ENCODE measurements at regions not wholly inside any gene's neighbourhood (a gene's known extent, or its start where the extent isn't known, plus 50 kb on each side); places are given as distances from the start of the nearest gene placed in this dataset.

- H3K4me1 ChIP-seq (ENCODE audit: low read length), result peaks cover 11% of the 10 kb centered on the region
- H3K9me3 ChIP-seq (replicated peaks; ENCODE audit: insufficient read depth, low read length), result no peaks in the 10 kb centered on the region
- H3K27ac ChIP-seq (ENCODE audit: low read length), result no peak overlapping the region
- TF ChIP-seq EZH2phosphoT487 (IDR thresholded peaks at IDR 0.05; ENCODE audit: low read length) (no peak), EZH2 (optimal IDR thresholded peaks at IDR 0.05; ENCODE audit: low read depth, low read length) (no peak)
- TF ChIP-seq, protein P1, sequence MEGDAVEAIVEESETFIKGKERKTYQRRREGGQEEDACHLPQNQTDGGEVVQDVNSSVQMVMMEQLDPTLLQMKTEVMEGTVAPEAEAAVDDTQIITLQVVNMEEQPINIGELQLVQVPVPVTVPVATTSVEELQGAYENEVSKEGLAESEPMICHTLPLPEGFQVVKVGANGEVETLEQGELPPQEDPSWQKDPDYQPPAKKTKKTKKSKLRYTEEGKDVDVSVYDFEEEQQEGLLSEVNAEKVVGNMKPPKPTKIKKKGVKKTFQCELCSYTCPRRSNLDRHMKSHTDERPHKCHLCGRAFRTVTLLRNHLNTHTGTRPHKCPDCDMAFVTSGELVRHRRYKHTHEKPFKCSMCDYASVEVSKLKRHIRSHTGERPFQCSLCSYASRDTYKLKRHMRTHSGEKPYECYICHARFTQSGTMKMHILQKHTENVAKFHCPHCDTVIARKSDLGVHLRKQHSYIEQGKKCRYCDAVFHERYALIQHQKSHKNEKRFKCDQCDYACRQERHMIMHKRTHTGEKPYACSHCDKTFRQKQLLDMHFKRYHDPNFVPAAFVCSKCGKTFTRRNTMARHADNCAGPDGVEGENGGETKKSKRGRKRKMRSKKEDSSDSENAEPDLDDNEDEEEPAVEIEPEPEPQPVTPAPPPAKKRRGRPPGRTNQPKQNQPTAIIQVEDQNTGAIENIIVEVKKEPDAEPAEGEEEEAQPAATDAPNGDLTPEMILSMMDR (IDR thresholded peaks at IDR 0.05; ENCODE audit: low read length), result no peak
- H3K79me2 ChIP-seq (ENCODE audit: low read length), result no peaks in the 10 kb centered on the region
- H3K4me3 ChIP-seq (ENCODE audit: low read length), result no peak overlapping the region
- H4K20me1 ChIP-seq (ENCODE audit: insufficient read depth, low read length), result no peaks in the 10 kb centered on the region
- H3K4me2 ChIP-seq (ENCODE audit: low read depth, low read length), result no peak overlapping the region
- no peak overlapping the region for H3K9ac ChIP-seq (ENCODE audit: low read length)
- H3F3A ChIP-seq (ENCODE audit: insufficient read depth, low read length), result no peaks in the 10 kb centered on the region
- H2AFZ ChIP-seq (ENCODE audit: low read length), result no peak overlapping the region
- no peaks in the 10 kb centered on the region for H3K9me2 ChIP-seq (replicated peaks; ENCODE audit: insufficient read depth, low read length)
- H3K27me3 ChIP-seq (replicated peaks; ENCODE audit: insufficient read depth, low read length), result no peaks in the 10 kb centered on the region
- DNase-seq, result no peak
- H3K36me3 ChIP-seq (replicated peaks; ENCODE audit: insufficient read depth, low read length), result no peaks in the 10 kb centered on the region
Observed at GRCh38 chr3:117548600-117548999, 839.0 kb downstream of the TUSC7 start.

DNA sequence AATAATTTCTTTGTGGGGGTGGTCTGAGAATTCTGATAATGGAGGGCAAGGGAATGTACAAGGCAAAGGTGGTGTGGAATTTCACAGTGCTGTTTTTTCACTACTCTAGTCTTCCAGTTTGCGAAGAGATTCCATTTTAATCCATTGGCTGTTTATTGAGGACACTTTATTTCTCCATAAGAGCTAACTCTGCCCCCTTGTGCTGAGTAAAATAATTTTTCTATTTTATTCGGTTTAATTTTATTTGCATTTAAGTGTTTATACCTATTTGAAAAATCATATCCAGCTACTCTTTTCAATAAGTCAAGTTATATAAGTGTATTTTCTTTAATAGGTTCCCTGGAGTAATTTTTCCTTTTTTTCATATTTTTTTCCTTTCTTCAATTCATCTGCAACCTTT is 840.1 kb downstream of the TUSC7 start:
- DNase-seq, result no peak
- no peak overlapping the region for H3K9ac ChIP-seq (ENCODE audit: low read length)
- H3K4me1 ChIP-seq (ENCODE audit: low read length), result peaks cover 11% of the 10 kb centered on the region
- no peaks in the 10 kb centered on the region for H3K9me3 ChIP-seq (replicated peaks; ENCODE audit: insufficient read depth, low read length)
- H3K27ac ChIP-seq (ENCODE audit: low read length), result no peak overlapping the region
- H3F3A ChIP-seq (ENCODE audit: insufficient read depth, low read length), result no peaks in the 10 kb centered on the region
- no peaks in the 10 kb centered on the region for H4K20me1 ChIP-seq (ENCODE audit: insufficient read depth, low read length)
- no peaks in the 10 kb centered on the region for H3K27me3 ChIP-seq (replicated peaks; ENCODE audit: insufficient read depth, low read length)
- TF ChIP-seq EZH2phosphoT487 (IDR thresholded peaks at IDR 0.05; ENCODE audit: low read length) (no peak), EZH2 (optimal IDR thresholded peaks at IDR 0.05; ENCODE audit: low read depth, low read length) (no peak)
- TF ChIP-seq, protein P1 (IDR thresholded peaks at IDR 0.05; ENCODE audit: low read length), result no peak
- no peak overlapping the region for H3K4me3 ChIP-seq (ENCODE audit: low read length)
- no peak overlapping the region for H3K4me2 ChIP-seq (ENCODE audit: low read depth, low read length)
- H3K79me2 ChIP-seq (ENCODE audit: low read length), result no peaks in the 10 kb centered on the region
- no peaks in the 10 kb centered on the region for H3K36me3 ChIP-seq (replicated peaks; ENCODE audit: insufficient read depth, low read length)
- no peak overlapping the region for H2AFZ ChIP-seq (ENCODE audit: low read length)
- H3K9me2 ChIP-seq (replicated peaks; ENCODE audit: insufficient read depth, low read length), result no peaks in the 10 kb centered on the region

GRCh38 chr3:117550766-117551165 is 841.2 kb downstream of the TUSC7 start:
- Histone ChIP-seq H3K36me3 (replicated peaks; ENCODE audit: insufficient read depth, low read length) (no peaks in the 10 kb centered on the region), H3K4me3 (ENCODE audit: low read length) (no peak overlapping the region), H2AFZ (ENCODE audit: low read length) (no peak overlapping the region), H3K79me2 (ENCODE audit: low read length) (no peaks in the 10 kb centered on the region), H3K9me2 (replicated peaks; ENCODE audit: insufficient read depth, low read length) (no peaks in the 10 kb centered on the region), H3K4me1 (ENCODE audit: low read length) (peaks cover 11% of the 10 kb centered on the region), H3K27me3 (replicated peaks; ENCODE audit: insufficient read depth, low read length) (no peaks in the 10 kb centered on the region), H3K9ac (ENCODE audit: low read length) (no peak overlapping the region), H3K27ac (ENCODE audit: low read length) (no peak overlapping the region), H4K20me1 (ENCODE audit: insufficient read depth, low read length) (no peaks in the 10 kb centered on the region), H3K4me2 (ENCODE audit: low read depth, low read length) (no peak overlapping the region), H3F3A (ENCODE audit: insufficient read depth, low read length) (no peaks in the 10 kb centered on the region), H3K9me3 (replicated peaks; ENCODE audit: insufficient read depth, low read length) (no peaks in the 10 kb centered on the region)
- TF ChIP-seq, protein P1 (IDR thresholded peaks at IDR 0.05; ENCODE audit: low read length), result no peak
- TF ChIP-seq EZH2 (optimal IDR thresholded peaks at IDR 0.05; ENCODE audit: low read depth, low read length) (no peak), EZH2phosphoT487 (IDR thresholded peaks at IDR 0.05; ENCODE audit: low read length) (no peak)
- no peak for DNase-seq

All from MM.1S (cell line).